Mesothelial cell of epicardium (in vitro differentiated cells): ENCODE measurements at regions not wholly inside any gene's neighbourhood (a gene's known extent, or its start where the extent isn't known, plus 50 kb on each side); places are given as distances from the start of the nearest gene placed in this dataset.
"Not testable (repeated sequence)": the region's sequence is repeated elsewhere in the genome, so short reads cannot be mapped to it uniquely, and the experiment has no call there.

Experiments used
- DNase-seq, 2 experiments: peaks; one replicate each; pipeline ENCODE4 v3.0.0; 2021; ENCODE audit warnings: low spot score in 2 of 2; ENCODE audit not compliant: unreplicated experiment in 2 of 2
- H3K27ac Mint-ChIP-seq: 2 replicates; pipeline ENCODE4 v1.8.0; 2021; ENCODE audit warnings: mixed read lengths
- H3K27me3 Mint-ChIP-seq: 2 replicates; pipeline ENCODE4 v1.8.0; 2021; ENCODE audit warnings: low read depth, mixed read lengths
- H3K36me3 Mint-ChIP-seq: 2 replicates; pipeline ENCODE4 v1.8.0; 2021; ENCODE audit warnings: mixed read lengths
- H3K4me1 Mint-ChIP-seq: 2 replicates; pipeline ENCODE4 v1.8.0; 2021; ENCODE audit warnings: mixed read lengths
- H3K4me3 Mint-ChIP-seq: 2 replicates; pipeline ENCODE4 v1.8.0; 2021; ENCODE audit warnings: mild to moderate bottlenecking, moderate library complexity, mixed read lengths
- H3K9me3 Mint-ChIP-seq: 2 replicates; pipeline ENCODE4 v1.8.0; 2021; ENCODE audit warnings: mixed read lengths
- TF ChIP-seq, protein P1 (sequence below): fragments of 200-600 bp; sonication (generic); IDR thresholded peaks from one replicate; pipeline ENCODE4 v1.5.0; 2021; ENCODE audit warnings: antibody characterized with exemption; ENCODE audit not compliant: unreplicated experiment

DNA sequence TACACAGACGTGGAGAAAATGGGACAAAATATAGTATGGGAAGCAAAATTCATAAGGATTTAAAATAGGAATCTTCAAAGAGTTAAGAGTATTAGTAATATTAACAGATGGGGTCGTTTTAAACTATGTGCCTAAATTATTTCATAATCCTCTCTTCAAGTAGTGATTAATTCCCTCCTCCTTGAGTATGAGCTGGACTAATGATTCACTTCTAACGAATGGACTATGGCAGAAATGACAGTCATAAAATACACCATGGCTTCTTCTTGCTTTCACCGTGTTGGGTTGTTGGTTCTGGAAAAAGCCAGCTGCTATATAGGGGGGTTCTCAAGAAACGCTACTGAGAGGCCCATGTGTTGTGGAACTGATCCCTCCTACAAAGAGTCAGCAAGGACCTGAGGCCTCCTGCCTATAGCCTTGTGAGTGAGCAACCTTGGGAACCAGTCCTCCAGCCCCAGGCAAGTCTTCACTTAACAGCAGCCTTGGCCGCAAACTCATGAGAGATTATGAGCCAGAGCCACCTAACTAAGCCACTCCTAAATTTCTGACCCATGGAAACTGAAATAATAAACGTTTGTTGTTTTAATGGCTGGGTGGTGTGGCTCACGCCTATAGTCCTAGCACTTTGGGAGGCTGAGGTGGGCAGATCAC, 64.8 kb upstream of the ABHD2 start:
- TF ChIP-seq, protein P1, sequence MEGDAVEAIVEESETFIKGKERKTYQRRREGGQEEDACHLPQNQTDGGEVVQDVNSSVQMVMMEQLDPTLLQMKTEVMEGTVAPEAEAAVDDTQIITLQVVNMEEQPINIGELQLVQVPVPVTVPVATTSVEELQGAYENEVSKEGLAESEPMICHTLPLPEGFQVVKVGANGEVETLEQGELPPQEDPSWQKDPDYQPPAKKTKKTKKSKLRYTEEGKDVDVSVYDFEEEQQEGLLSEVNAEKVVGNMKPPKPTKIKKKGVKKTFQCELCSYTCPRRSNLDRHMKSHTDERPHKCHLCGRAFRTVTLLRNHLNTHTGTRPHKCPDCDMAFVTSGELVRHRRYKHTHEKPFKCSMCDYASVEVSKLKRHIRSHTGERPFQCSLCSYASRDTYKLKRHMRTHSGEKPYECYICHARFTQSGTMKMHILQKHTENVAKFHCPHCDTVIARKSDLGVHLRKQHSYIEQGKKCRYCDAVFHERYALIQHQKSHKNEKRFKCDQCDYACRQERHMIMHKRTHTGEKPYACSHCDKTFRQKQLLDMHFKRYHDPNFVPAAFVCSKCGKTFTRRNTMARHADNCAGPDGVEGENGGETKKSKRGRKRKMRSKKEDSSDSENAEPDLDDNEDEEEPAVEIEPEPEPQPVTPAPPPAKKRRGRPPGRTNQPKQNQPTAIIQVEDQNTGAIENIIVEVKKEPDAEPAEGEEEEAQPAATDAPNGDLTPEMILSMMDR = no peak
- peaks cover 2% of the 10 kb centered on the region for H3K27me3 Mint-ChIP-seq
- H3K27ac Mint-ChIP-seq = no peak overlapping the region
- no peak for DNase-seq
- no peaks in the 10 kb centered on the region for H3K4me1 Mint-ChIP-seq
- peaks cover 3% of the 10 kb centered on the region for H3K36me3 Mint-ChIP-seq
- peaks cover 15% of the 10 kb centered on the region for H3K9me3 Mint-ChIP-seq
- H3K4me3 Mint-ChIP-seq = no peak overlapping the region

DNA sequence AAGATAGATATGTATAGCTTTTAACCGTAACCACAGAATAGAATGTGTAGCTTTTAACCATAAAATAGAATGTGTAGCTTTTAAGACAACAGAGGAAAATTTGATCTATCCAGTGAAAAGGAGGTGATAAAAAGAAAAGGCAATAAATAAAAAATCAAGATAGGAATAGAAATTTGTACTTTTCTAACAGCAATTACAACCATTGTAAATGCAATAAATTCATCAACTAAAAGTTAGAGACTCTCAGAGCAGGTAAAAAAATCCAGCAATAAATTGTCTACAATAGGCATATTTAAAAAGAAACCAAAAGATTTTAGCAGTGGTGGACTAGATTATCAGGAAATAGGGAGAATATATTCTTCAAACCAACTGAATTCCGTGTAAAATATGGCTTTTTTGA, 63.8 kb upstream of the ABHD2 start:
- Mint-ChIP-seq H3K27ac (no peak overlapping the region), H3K36me3 (peaks cover 3% of the 10 kb centered on the region), H3K9me3 (peaks cover 15% of the 10 kb centered on the region), H3K4me3 (no peak overlapping the region), H3K4me1 (no peaks in the 10 kb centered on the region), H3K27me3 (peaks cover under 1% of the 10 kb centered on the region)
- no peak for DNase-seq
- TF ChIP-seq, protein P1 = no peak

DNA sequence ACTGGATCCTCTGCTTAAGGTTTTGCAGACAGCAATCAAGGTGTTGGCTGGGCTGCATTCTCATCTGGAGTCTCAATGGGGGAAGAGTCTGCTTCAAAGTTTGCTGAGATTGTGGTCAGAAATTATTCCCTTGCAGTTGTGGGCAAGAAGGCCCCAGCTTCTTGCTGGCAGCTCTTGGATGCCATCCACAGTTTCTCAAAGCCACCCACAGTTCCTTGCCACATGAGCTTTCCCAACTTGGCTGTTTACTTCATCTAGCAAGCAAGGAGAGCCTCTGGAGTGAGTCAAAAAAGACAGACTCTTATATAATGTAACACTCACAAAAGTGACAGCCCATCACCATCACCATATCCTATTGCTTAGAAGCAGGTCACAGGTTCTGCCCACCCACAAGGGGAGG, 62.1 kb upstream of the ABHD2 start:
- Mint-ChIP-seq H3K36me3 (peaks cover 3% of the 10 kb centered on the region), H3K27ac (no peak overlapping the region), H3K4me1 (no peaks in the 10 kb centered on the region), H3K4me3 (no peak overlapping the region), H3K9me3 (peaks cover 18% of the 10 kb centered on the region), H3K27me3 (no peaks in the 10 kb centered on the region)
- no peak for DNase-seq
- TF ChIP-seq, protein P1 = no peak

DNA sequence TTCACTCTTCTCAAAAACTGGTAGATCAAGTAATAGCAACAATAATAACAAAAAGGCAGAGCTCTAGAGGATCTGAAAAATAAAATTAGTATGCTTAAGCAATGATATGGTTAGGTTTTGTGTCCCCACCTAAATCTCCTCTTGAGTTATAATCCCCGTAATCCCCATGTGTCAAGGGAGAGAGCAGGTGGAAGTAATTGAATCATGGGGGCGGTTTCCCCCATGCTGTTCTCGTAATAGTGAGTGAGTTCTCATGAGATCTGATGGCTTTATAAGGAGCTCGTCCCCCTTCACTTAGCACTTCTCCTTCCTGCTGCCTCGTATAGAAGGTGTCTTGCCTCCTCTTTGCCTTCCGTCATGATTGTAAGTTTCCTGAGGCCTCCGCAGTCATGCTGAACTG, 60.2 kb upstream of the ABHD2 start:
- no peak for DNase-seq
- TF ChIP-seq, protein P1 = no peak
- peaks cover 18% of the 10 kb centered on the region for H3K9me3 Mint-ChIP-seq
- peaks cover 3% of the 10 kb centered on the region for H3K36me3 Mint-ChIP-seq
- no peaks in the 10 kb centered on the region for H3K4me1 Mint-ChIP-seq
- no peak overlapping the region for H3K27ac Mint-ChIP-seq
- H3K27me3 Mint-ChIP-seq = no peaks in the 10 kb centered on the region
- H3K4me3 Mint-ChIP-seq = no peak overlapping the region

DNA sequence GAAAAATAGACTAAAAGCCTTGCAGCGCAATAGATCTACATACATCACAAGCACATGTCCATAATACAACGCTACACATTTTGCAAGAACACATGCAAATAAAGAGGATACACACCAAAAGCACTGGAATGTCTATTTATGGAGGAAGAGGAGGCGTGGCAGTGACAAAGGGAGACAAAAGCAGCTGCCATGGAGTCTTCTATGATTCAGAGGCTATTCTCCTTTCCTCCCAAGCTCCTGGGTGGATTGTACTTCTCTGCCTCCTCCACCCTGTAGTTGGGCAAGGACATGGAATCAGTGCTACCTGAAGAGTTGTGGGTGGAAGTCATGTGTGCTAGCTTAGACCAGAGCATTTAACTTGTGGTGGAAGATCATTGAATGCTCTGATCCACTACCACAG, 57.9 kb upstream of the ABHD2 start:
- no peaks in the 10 kb centered on the region for H3K4me1 Mint-ChIP-seq
- H3K9me3 Mint-ChIP-seq = peaks cover 14% of the 10 kb centered on the region
- no peak for DNase-seq
- TF ChIP-seq, protein P1 = no peak
- peaks cover 1% of the 10 kb centered on the region for H3K27me3 Mint-ChIP-seq
- no peak overlapping the region for H3K27ac Mint-ChIP-seq
- no peaks in the 10 kb centered on the region for H3K36me3 Mint-ChIP-seq
- H3K4me3 Mint-ChIP-seq = no peak overlapping the region

DNA sequence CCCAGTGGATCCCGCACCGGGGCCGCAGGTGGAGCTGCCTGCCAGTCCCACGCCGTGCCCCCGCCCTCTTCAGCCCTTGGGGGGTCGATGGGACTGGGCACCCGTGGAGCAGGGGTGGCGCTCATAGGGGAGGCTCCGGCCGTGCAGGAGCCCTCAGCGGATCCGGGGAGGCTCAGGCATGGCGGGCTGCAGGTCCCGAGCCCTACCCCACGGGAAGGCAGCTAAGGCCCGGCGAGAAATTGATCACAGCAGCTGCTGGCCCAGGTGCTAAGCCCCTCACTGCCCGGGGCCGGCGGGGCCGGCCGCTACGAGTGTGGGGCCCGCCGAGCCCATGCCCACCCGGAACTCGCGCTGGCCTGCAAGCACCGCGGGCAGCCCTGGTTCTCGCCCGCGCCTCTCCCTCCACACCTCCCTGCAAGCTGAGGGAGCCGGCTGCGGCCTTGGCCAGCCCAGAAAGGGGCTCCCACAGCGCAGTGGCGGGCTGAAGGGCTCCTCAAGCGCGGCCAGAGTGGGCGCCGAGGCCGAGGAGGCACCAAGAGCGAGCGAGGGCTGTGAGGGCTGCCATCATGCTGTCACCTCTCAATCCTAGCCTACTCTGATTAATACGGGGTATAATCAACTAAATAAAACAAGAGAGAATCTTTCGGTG, 56.5 kb upstream of the ABHD2 start:
- not testable (repeated sequence) for DNase-seq, H3K36me3 Mint-ChIP-seq, H3K4me1 Mint-ChIP-seq, H3K9me3 Mint-ChIP-seq, H3K4me3 Mint-ChIP-seq, H3K27ac Mint-ChIP-seq
- peaks cover 14% of the 10 kb centered on the region for H3K27me3 Mint-ChIP-seq
